HG02870 (cell line): ENCODE measurements at regions not wholly inside any gene's neighbourhood (a gene's known extent, or its start where the extent isn't known, plus 50 kb on each side); places are given as distances from the start of the nearest gene placed in this dataset.

Source experiments
- ATAC-seq: cut with Tn5 transposase; IDR thresholded peaks from one replicate; pipeline ENCODE4 v1.9.1; 2021; ENCODE audit warnings: mild to moderate bottlenecking, moderate library complexity; ENCODE audit not compliant: unreplicated experiment

GRCh38 chr5:167595196-167595595 lies 696.2 kb upstream of the WWC1 start:
- no peak for ATAC-seq

GRCh38 chr5:167598166-167598565 lies 693.3 kb upstream of the WWC1 start:
- ATAC-seq = no peak

DNA sequence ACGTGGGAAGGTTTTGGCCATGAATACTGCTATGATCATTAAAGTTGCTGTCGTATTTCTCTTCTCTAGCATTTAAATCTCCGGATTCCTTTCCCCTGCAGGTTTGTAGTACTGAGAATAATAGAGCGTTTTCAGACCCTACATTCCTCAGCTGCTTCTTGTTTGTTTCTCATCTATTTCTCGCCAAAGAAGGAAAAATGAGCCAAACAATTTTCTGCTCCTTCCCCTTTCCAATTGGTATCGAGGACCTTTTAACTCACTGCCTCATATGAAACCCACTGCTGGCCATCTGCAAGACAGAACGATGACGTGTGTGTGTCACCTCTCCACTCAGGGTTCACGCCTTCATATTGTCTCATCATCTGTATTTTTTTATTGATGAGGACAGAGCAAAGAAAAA lies 689.4 kb upstream of the WWC1 start:
- no peak for ATAC-seq

DNA sequence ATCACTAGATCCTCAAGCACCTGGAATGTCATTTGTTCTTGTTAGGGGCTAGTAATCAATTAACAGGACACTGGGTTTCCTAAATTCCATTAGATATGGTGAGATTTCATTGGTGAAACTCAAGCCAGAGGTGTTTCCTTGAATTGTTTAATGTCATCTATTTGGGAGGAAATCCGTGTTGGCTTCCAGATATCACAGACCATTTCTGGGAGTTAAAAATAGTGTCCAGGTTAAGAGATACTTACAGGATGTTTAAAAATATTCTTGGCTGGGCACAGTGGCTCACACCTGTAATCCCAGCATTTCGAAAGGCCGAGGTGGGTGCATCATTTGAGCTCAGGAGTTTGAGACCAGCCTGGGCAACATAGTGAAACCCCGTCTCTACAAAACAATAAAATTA lies 688.3 kb upstream of the WWC1 start:
- ATAC-seq = no peak

DNA sequence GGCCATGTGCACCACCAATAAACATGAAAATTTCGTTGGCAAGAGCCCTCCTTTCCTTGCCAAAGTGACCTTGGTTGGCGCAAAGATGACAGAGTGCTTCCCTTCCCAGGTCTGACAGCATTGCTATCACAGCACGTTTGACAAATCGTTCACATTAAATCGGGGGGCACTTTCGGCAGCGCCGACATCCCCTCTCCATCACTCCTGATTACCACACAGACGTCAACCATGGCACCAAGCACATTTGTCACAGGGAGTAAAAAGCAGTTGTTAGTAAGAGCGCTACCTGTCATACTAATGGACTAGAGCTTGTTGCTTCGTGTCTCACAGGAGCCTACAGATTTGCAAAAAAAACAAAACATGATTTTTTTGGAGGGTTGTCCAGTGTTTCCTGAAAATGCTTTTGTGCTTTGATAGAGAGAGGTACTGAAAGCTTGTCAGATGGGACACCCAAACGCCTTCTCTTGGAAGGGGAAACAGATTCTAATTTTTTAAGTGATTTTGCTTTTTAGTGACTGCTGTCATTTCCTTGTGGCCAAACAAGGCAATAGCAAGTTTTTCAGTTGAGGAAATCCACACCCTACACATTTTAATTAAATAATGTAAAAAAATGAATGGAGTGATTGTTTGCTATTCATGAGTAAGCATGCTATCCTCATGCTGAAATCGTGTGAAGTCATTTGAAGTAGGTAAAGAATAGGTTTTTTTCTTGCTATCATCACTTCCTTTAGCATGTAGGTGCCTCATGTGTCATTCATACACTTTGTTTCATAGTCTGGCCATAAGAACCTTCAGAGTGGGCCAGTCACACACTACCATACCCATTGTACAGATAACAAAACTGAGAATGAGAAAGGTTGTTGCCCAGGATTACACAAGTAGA lies 682.8 kb upstream of the WWC1 start:
- ATAC-seq = no peak

GRCh38 chr5:167614294-167615021 lies 677.0 kb upstream of the WWC1 start:
- no peak for ATAC-seq

GRCh38 chr5:167616043-167616890 lies 675.2 kb upstream of the WWC1 start:
- ATAC-seq = no peak

DNA sequence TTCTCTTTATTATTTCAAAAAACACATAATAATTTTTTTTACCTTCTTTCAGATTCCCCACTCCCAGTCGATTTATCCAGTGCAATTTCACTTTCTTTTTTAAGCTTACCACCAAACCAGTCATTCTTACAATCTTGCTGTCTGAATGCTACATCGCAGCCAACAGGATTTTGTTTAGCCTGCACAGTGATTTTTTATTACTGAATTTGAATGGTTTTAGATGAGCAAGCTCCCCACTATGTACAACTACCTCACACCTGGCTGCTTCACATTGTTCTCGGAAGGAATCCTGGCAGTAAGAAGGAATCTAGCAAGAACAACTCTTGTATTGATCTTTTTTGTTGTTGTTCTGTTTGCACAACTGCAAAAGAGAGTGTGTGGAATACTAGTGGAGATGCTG lies 668.1 kb upstream of the WWC1 start:
- ATAC-seq = no peak

DNA sequence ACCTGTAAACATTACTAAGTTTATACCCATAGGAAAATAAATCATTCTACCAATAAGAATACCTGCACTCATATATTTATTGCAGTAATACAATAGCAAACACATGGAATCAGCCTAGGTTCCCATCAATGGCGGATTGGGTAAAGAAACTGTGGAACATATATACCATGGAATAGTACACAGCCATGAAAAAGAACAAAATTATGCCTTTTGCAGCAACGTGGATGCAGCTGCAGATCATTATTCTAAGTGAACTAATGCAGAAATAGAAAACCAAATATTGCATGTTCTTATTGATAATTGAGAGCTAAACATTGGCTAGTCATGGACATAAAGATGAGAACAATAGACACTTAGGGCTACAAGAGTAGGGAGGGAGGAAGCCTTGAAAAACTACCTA lies 667.4 kb upstream of the WWC1 start:
- ATAC-seq = no peak

GRCh38 chr5:167626341-167627123 lies 664.9 kb upstream of the WWC1 start:
- ATAC-seq = no peak

DNA sequence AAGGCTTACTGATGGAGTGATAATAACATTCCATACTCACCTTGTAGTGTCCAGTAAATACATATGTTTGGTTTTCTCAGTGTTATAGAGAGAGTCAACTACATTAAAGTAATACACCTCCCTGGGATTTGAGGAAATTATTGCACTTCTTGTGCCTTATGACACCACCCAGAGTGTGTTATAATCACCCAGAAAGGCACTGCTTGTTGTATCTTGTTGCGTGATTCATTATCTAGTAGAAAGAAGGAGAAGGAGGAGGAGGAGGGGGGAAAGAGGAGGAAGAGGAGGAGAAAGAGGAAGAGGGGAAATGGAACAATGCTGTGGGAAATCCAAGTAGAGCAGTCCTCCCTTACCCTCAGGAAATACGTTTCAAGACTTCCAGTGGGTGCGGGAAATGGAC lies 661.8 kb upstream of the WWC1 start:
- no peak for ATAC-seq

DNA sequence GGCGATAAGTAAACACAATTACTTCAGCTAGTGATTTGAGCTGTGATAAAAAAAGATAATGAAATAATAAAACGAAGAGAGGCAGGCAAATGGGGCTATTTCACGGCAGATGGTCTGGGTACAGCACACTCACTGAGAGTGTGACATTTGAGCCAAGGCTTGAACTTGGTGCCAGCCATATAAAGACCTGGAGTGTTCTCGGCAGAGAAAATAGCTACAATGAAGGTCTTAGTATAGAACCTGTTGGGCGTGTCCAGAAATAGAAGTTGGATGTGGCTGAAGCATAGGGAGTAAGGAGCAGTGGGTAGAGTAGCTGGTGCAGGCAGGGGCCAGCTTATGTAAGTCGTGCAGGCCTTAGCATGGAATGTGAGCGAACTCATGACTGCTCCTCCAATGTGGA lies 660.3 kb upstream of the WWC1 start:
- no peak for ATAC-seq

- no peak for ATAC-seq
These were observed 658.3 kb upstream of the WWC1 start for GRCh38 chr5:167633114-167633513.

DNA sequence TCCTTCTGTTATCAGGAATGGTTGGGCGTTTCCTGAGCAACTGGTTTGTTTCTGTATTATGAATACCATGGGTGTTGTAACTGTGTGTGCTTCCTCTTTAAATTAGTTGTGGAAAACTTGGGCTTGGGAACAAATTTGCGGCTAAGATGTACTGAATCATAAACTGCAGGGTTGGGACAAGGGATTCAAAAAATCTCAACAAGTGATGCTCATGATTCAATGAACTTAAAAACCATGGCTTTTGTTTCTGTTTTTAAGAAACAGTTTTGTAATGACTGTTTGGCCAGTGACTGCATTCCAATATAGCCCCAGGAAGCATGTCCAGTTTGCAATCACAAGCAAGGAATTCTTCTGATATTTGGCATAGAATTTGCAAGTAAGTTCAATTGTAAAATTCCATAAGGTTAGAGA lies 657.5 kb upstream of the WWC1 start:
- ATAC-seq = no peak

GRCh38 chr5:167634432-167634831 lies 657.0 kb upstream of the WWC1 start:
- ATAC-seq = no peak

DNA sequence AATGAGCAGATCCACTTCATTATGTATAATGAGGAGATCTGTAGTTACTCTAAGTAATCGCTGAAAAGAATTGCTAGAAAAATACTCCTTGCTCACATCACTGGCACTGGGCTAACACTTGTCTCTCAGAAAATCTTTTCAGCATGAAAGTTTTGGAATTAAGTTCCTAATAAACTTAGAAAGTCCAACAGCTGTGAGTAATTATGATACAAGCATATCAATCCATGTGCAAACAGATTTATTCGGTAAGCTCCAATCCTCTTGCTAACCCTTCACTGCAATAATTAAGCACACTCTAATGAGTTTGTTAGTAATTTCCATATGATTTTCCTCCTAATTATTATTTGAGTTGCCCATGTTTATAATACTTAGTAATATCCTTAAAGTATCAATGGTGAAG lies 652.6 kb upstream of the WWC1 start:
- no peak for ATAC-seq

- no peak for ATAC-seq
These were observed 652.2 kb upstream of the WWC1 start for GRCh38 chr5:167639273-167639672.

DNA sequence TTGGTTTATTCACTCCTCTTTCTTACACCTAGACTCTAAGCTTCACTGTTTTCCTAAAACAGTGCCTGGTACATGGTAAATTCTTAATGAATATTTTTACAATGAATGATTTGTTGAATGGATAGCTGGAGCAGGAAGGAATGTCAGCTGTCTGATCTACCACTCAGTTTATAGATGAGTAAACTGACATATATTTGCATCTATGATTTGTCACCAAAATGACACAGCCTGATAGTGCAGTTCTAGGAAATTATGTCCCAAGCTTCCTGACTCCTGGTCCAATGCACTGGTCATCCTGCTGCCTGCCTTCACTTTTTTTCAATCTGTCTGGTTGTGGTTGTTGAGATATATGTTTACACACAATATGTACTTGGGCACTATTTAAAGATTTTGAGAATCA lies 651.7 kb upstream of the WWC1 start:
- no peak for ATAC-seq

DNA sequence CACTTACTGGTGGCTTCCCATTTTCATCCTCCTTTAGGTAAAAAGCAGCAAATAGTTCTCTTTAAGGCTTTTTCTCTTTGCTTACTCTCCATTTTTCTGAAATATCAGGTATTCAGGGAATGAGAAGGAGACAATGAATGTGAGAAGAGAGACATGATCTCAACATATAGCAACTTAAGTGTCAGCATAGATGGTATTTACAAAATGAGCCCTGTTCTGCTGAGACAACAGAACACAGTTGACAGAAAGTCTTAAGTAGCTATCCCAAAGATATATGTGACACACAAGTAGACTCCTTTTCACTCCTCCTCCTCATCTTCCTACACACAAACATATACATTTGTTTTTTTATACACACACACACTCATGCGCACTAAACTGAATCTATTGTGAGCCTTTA lies 649.3 kb upstream of the WWC1 start:
- ATAC-seq = no peak

DNA sequence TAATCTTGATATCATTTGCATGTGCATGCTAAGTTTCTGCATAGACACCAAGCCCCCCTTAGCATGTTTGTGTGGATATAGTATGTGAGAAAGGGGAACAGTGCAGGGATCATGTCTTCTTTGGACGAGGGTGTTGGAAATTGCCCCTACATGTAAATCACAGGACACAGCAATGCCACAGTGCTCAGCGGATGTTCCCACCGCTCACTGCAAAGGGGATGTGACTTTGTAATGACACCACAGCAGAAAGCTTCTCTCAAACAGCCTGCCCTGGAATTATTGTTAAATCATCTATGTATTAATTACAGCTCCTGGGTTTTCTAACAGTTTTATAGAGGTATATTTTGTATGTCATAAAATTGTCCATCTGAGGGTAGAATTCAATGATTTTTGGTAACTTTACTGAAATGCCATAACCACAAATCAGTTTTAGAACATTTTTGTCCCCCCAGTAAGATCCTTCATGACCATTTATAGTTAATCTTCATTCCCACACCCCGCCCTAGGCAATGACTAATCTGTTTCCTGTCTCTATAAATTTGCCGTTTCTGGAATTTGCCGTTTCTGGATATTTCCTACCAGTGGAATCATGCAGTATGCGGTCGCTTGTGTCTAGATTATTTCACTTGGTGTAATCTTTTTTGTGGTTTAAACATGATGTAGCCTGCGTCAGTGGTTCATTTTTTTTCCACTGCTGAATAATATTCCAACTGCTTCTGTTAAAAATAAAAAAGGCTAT lies 648.5 kb upstream of the WWC1 start:
- no peak for ATAC-seq
